GM20000 (cell line): ENCODE measurements at regions not wholly inside any gene's neighbourhood (a gene's known extent, or its start where the extent isn't known, plus 50 kb on each side); places are given as distances from the start of the nearest gene placed in this dataset.

ENCODE experiments used
- DNase-seq: peaks from one replicate; pipeline ENCODE4 v3.0.0; 2012; ENCODE audit warnings: low spot score
- TF ChIP-seq, protein P1 (sequence below): IDR thresholded peaks from 2 replicates; pipeline ENCODE4 v1.5.1; 2012; ENCODE audit warnings: mild to moderate bottlenecking, control low read depth; ENCODE audit errors: extremely low read depth, missing control alignments

- TF ChIP-seq, protein P1, sequence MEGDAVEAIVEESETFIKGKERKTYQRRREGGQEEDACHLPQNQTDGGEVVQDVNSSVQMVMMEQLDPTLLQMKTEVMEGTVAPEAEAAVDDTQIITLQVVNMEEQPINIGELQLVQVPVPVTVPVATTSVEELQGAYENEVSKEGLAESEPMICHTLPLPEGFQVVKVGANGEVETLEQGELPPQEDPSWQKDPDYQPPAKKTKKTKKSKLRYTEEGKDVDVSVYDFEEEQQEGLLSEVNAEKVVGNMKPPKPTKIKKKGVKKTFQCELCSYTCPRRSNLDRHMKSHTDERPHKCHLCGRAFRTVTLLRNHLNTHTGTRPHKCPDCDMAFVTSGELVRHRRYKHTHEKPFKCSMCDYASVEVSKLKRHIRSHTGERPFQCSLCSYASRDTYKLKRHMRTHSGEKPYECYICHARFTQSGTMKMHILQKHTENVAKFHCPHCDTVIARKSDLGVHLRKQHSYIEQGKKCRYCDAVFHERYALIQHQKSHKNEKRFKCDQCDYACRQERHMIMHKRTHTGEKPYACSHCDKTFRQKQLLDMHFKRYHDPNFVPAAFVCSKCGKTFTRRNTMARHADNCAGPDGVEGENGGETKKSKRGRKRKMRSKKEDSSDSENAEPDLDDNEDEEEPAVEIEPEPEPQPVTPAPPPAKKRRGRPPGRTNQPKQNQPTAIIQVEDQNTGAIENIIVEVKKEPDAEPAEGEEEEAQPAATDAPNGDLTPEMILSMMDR, result no peak
- no peak for DNase-seq
These were observed 331.1 kb downstream of the RND3 start for GRCh38 chr2:150156415-150156814.

- TF ChIP-seq, protein P1, result no peak
- no peak for DNase-seq
These were observed 333.1 kb downstream of the RND3 start for GRCh38 chr2:150154308-150154797.

GRCh38 chr2:150153646-150154307, 333.7 kb downstream of the RND3 start:
- no peak for DNase-seq
- TF ChIP-seq, protein P1, result no peak

DNA sequence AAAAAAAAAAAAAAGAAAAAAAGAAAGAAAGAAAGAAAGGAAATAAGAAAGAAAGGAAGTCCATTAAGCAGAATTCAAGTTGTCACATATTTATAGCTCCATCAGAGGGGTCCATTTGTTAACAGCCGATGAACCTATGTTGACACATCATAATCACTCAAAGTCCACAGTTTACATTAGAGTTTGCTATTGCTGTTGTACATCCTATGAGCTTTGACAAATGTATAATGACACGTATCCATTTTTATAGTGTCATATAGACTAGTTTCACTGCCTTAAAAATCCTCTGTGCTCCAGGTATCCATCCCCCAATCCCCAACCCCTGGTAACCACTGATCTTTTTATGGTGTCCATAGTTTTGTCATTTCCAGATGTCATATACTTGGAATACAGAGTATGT, 335.2 kb downstream of the RND3 start:
- DNase-seq, result no peak
- TF ChIP-seq, protein P1, result no peak

DNA sequence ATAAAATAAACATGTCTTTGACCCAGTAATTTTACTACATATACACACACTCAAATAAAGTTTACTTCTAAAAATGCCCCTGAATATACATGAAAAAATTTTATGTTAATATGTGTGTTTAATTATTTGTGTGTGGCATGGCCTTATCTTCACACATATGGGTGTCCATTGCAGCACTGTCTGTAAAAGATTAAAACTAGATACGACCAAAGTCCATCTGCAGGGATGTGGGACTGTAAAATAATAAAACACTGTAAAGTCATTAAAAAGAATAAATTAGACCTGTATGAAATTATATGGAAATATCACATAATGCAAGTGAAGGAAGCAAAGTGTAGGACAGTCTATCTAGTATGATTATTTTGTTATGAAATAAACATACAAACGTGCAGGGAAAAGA, 337.3 kb downstream of the RND3 start:
- DNase-seq, result no peak
- TF ChIP-seq, protein P1, result no peak

DNA sequence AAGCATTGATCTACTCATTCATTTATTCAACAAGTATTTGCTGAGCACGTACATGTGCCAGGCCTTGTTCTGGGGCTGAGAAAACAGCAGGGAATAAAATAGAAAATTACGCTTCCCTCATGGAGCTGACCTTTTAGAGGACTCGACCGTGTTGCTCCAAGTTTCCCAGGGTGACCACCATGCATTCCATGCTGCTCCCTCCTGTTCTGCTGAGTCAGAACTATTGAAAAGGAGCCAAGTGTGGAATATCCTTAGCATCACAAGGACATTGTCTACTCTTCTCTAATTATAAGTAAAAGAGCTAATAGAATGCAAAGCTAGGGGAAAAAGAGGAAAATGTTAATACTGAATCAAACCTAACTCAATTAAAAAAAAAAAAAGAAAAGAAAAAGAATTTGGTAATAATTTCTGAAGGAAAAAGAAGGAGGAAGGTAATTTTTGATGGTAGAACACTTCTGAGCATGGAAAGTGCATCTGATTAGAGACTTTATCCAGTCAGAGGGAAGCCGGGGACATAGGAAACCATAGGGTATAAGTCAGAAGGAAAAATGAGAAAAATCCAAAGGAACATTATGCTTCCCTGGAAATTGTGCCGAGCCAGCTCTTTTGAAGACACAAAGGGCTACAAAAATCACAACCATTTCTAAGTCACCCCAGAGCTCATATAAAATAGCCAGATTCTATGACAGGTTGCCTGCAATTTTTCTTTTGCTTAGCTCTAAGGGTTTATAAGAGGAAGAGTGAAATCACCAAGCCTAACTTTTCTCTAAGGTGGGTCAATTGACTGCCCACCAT, 339.4 kb downstream of the RND3 start:
- no peak for DNase-seq
- TF ChIP-seq, protein P1, result no peak

- DNase-seq, result no peak
These were observed 340.6 kb downstream of the RND3 start for GRCh38 chr2:150146879-150147278.

More at GRCh38 chr2:150146879-150147278, 340.6 kb downstream of the RND3 start:
- TF ChIP-seq, protein P1, result no peak
